Stimulated activated CD8-positive, alpha-beta memory T cell treated with anti-CD3 and anti-CD28 coated beads, Interleukin-12 subunit alpha, Interleukin-12 subunit beta, amount 100 ng/mL, for 24 hours (primary cell): ENCODE measurements at regions not wholly inside any gene's neighbourhood (a gene's known extent, or its start where the extent isn't known, plus 50 kb on each side); places are given as distances from the start of the nearest gene placed in this dataset.

ENCODE experiments used
- DNase-seq: peaks from one replicate; pipeline ENCODE4 v3.0.0-alpha.2; 2020; ENCODE audit errors: extremely low read depth

GRCh38 chr2:4576075-4576474, 872.7 kb downstream of the DCDC2C start:
- DNase-seq, result no peak

GRCh38 chr2:4579977-4580376, 876.6 kb downstream of the DCDC2C start:
- no peak for DNase-seq

GRCh38 chr2:4585057-4585635, 881.8 kb downstream of the DCDC2C start:
- DNase-seq, result no peak

- no peak for DNase-seq
These were observed 885.2 kb downstream of the DCDC2C start for GRCh38 chr2:4588606-4589005.

GRCh38 chr2:4591261-4591660, 887.9 kb downstream of the DCDC2C start:
- no peak for DNase-seq

GRCh38 chr2:4597400-4597799, 894.0 kb downstream of the DCDC2C start:
- no peak for DNase-seq

GRCh38 chr2:4604767-4605166, 901.4 kb downstream of the DCDC2C start:
- DNase-seq, result no peak

GRCh38 chr2:4618141-4618540, 914.8 kb downstream of the DCDC2C start:
- no peak for DNase-seq

- no peak for DNase-seq
These were observed 915.4 kb downstream of the DCDC2C start for GRCh38 chr2:4618630-4619228.

- DNase-seq, result no peak
These were observed 925.7 kb downstream of the DCDC2C start for GRCh38 chr2:4628998-4629501.

GRCh38 chr2:4635289-4635688, 931.9 kb downstream of the DCDC2C start:
- no peak for DNase-seq

- no peak for DNase-seq
These were observed 950.6 kb downstream of the DCDC2C start for GRCh38 chr2:4653991-4654390.

- DNase-seq, result no peak
These were observed 953.0 kb downstream of the DCDC2C start for GRCh38 chr2:4656326-4656725.

GRCh38 chr2:4662161-4662779, 958.9 kb downstream of the DCDC2C start:
- DNase-seq, result no peak

- DNase-seq, result no peak
These were observed 965.0 kb downstream of the DCDC2C start for GRCh38 chr2:4668381-4668780.

GRCh38 chr2:4670331-4670730, 967.0 kb downstream of the DCDC2C start:
- DNase-seq, result no peak

GRCh38 chr2:4673025-4673489, 969.7 kb downstream of the DCDC2C start:
- no peak for DNase-seq

GRCh38 chr2:4674007-4674406, 970.6 kb downstream of the DCDC2C start:
- no peak for DNase-seq

- no peak for DNase-seq
These were observed 971.9 kb downstream of the DCDC2C start for GRCh38 chr2:4675295-4675694.

GRCh38 chr2:4678927-4679326, 975.6 kb downstream of the DCDC2C start:
- DNase-seq, result no peak

- no peak for DNase-seq
These were observed 976.0 kb downstream of the DCDC2C start for GRCh38 chr2:4679391-4679790.

- no peak for DNase-seq
These were observed 981.5 kb downstream of the DCDC2C start for GRCh38 chr2:4684921-4685320.

- no peak for DNase-seq
These were observed 987.5 kb downstream of the DCDC2C start for GRCh38 chr2:4690913-4691312.
